ENCODE measurements at regions not wholly inside any gene's neighbourhood (a gene's known extent, or its start where the extent isn't known, plus 50 kb on each side); places are given as distances from the start of the nearest gene placed in this dataset.
"Not testable (repeated sequence)": the region's sequence is repeated elsewhere in the genome, so short reads cannot be mapped to it uniquely, and the experiment has no call there.

DNA sequence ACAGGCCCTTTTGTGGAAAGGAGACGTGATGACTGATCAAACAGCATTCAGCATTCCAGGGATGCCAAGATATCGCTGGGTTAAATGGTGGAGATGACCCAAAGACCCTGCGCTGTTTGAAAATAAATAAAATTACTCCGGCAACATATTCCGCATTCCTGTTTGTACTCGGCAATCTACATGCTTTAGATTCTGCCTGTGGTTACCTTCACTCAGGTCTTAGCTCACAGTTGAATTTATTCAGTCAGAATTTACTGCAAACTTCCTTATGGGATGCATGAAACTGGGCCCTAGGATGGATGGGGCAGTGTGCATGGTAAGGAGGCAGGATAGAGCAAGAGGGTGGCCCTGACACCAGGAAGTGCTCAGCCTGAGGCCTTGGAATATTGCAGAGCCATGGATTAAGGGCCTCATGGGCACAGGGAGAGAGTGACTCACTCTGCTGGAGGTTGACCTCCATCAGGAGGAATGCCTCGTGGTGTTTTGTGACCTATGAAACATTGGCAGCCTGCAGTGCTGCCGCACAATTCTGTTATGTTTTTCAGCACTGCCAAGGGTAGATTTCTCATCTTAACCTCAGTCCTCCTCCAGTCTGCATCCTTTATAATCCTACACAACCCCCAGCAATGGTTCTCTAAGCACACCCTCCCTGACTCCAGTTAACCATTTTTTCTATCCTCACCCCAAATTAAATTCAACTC lies 321.4 kb downstream of the IRS1 start:
- ChIA-PET POLR2A (no interaction called here), CTCF (interaction anchor here (0.7 kb wide), 1 partner anchor 1682 kb away, joined by 3 read pairs; no protein-coding TSS in a partner anchor)
- Mint-ChIP-seq H3K27me3 (peaks cover 2% of the 10 kb centered on the region), H3K9me3 (no peaks in the 10 kb centered on the region), H3K36me3 (ENCODE audit: low read depth) (no peaks in the 10 kb centered on the region), H3K4me3 (no peak overlapping the region), H3K4me1 (no peaks in the 10 kb centered on the region), H3K27ac (no peak overlapping the region)
- no peak for DNase-seq

DNA sequence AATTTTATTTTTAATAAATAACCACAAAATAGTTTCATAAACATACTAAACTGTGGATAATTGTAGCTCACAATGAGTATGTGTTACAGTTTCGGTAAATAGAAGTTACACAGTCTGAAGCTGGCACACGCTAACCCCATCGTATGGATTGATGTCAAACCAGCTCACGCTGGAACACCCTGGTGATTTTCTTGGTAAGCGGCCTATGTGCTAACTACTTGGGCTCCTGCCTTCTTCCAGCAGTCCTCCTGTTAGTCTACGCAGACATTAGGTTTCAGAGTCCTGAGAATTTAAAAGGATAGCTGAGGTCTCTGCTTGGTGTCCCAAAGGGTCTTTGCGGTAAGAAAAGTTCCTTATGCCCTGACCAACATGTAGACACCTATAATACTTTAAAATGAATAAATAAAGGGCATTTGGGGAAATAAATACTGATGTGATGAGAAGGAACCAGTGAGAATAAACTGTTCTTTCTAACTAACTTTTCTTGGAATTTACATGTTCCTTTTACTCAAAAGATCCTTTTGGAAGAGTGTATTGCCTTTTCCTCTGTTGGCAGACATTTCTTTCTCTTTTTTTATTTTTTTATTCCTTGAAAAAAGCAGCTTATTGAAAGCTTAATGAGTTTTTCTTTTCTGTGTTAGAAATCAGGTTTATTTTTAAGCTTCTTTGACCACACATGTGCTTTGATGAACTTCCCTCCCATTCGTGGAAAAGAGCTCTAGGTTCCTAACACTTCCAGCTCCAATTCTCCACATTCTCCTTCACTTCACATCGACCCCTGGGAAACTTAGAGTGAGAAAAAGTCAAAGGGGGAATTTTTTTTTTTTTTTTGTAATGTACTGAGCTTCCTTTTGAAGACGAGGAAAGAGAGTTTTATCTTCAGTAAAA lies 322.2 kb downstream of the IRS1 start:
- POLR2A ChIA-PET = no interaction called here
- no peaks in the 10 kb centered on the region for H3K36me3 Mint-ChIP-seq (ENCODE audit: low read depth)
- CTCF ChIA-PET = interaction anchor here (0.7 kb wide), 2 partner anchors 976 to 1681 kb away, joined by 3 read pairs; no protein-coding TSS in a partner anchor
- no peak overlapping the region for H3K27ac Mint-ChIP-seq
- H3K27me3 Mint-ChIP-seq = no peaks in the 10 kb centered on the region
- no peaks in the 10 kb centered on the region for H3K9me3 Mint-ChIP-seq
- no peak overlapping the region for H3K4me3 Mint-ChIP-seq
- DNase-seq = no peak
- H3K4me1 Mint-ChIP-seq = no peaks in the 10 kb centered on the region

DNA sequence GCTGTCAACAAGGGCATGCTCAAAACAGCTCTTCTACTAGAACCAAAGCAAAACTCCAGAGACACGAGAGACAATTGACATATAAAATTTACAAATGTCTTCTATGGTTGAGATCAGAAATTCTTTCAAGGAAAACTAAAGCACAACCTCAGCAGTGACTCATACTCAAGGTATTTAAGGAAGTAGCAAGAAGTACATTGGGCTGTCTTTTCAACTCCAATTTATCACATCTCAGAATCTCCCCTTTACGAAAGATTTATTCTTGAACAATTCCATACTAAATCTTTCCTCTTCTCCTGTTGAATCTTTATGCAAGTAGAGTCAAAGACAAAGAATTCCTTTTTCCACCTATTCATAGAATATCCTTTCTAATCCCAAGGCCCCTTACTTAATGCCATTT lies 324.0 kb downstream of the IRS1 start:
- Mint-ChIP-seq H3K4me1 (no peaks in the 10 kb centered on the region), H3K27me3 (no peaks in the 10 kb centered on the region), H3K9me3 (no peaks in the 10 kb centered on the region), H3K4me3 (no peak overlapping the region), H3K36me3 (ENCODE audit: low read depth) (no peaks in the 10 kb centered on the region), H3K27ac (no peak overlapping the region)
- ChIA-PET POLR2A (no interaction called here), CTCF (no interaction called here)
- no peak for DNase-seq

DNA sequence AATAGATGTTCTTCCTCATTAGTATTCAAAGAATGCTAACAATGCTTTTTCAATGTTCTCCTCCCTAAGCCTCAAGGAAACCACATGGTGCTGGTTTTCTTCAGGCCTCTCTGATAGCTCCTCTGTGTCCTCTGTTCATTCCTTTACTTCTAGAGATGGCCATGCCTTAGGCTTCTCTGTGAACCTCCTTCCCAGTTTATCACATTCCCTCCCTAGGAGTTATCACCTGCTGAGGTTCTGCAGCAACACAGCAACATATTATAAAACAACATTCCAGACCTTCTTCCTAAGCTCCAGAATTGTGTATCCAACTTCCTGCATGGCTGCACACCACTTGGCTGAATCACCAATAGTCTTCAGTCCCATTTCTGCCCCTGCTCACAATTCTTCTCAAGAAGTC lies 325.5 kb downstream of the IRS1 start:
- CTCF ChIA-PET = no interaction called here
- H3K4me3 Mint-ChIP-seq = no peak overlapping the region
- DNase-seq = no peak
- H3K4me1 Mint-ChIP-seq = no peaks in the 10 kb centered on the region
- POLR2A ChIA-PET = no interaction called here
- H3K27me3 Mint-ChIP-seq = no peaks in the 10 kb centered on the region
- no peaks in the 10 kb centered on the region for H3K36me3 Mint-ChIP-seq (ENCODE audit: low read depth)
- no peak overlapping the region for H3K27ac Mint-ChIP-seq
- no peaks in the 10 kb centered on the region for H3K9me3 Mint-ChIP-seq

DNA sequence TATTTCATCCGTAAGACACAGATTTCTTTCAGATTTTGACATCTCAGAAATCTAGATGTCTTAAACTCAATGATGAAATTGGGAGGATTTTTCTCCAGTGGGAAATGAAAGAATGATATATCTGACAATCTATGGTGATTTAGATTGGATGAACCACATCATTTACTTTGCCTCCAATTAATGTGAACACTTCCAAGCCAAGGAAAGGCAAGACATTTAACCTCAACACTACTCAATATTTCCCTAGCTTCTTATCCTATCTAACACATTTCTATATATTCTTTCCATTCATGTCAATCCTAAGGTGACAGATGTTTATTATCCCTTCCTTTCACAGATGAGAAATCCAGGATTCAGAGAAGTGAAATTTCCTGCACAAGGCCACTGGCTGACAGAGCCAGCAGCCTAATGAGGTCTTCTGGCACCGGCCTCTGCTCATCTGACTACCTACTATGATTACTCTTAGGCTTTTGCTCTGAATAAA lies 327.6 kb downstream of the IRS1 start:
- POLR2A ChIA-PET = no interaction called here
- no peaks in the 10 kb centered on the region for H3K27me3 Mint-ChIP-seq
- CTCF ChIA-PET = interaction anchor here (0.7 to 1.1 kb wide), 2 partner anchors 14 to 1884 kb away, joined by 3 to 4 read pairs; no protein-coding TSS in a partner anchor
- no peaks in the 10 kb centered on the region for H3K4me1 Mint-ChIP-seq
- no peak overlapping the region for H3K27ac Mint-ChIP-seq
- DNase-seq = no peak
- no peaks in the 10 kb centered on the region for H3K36me3 Mint-ChIP-seq (ENCODE audit: low read depth)
- H3K4me3 Mint-ChIP-seq = no peak overlapping the region
- H3K9me3 Mint-ChIP-seq = no peaks in the 10 kb centered on the region

DNA sequence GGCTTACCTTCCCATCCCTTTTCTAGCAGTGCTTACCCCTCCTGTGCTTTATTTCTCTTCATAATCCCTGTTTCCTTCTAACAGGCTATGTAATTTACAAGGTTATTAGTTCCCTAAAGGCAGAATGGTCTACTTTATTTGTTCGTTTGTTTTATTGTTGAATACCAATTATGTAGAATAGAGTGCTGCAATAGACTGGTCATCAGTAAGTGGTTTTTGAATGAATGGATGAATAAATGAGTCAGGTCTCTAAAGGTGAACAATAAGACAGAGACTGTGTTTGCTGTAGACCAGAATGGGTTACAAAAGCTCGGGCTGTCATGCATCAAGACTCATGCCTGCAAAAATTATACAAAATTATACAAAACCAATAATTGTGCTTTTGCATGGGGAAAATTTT lies 332.0 kb downstream of the IRS1 start:
- Mint-ChIP-seq H3K9me3 (no peaks in the 10 kb centered on the region), H3K27me3 (no peaks in the 10 kb centered on the region), H3K4me3 (no peak overlapping the region), H3K27ac (no peak overlapping the region), H3K4me1 (no peaks in the 10 kb centered on the region), H3K36me3 (ENCODE audit: low read depth) (no peaks in the 10 kb centered on the region)
- CTCF ChIA-PET = no interaction called here
- no peak for DNase-seq
- POLR2A ChIA-PET = no interaction called here

DNA sequence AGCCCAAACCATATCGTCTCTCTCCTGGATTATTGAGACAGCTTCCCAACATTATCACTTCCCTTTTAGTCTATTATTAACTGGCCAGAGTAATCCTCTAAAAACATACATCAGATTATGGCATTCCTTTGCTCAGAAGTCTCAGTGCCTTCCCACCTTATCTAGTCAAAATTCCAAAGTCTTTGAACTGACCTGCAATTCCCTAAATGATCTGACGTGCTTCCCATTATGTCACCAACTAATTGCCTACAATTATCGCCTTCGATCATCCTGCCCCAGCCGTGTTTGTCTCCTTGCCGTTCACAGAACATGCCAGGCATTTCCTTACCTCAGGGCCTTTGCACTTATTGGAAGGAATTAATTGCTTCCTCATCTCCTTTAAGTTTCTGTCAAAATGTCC lies 332.4 kb downstream of the IRS1 start:
- H3K4me1 Mint-ChIP-seq = no peaks in the 10 kb centered on the region

DNA sequence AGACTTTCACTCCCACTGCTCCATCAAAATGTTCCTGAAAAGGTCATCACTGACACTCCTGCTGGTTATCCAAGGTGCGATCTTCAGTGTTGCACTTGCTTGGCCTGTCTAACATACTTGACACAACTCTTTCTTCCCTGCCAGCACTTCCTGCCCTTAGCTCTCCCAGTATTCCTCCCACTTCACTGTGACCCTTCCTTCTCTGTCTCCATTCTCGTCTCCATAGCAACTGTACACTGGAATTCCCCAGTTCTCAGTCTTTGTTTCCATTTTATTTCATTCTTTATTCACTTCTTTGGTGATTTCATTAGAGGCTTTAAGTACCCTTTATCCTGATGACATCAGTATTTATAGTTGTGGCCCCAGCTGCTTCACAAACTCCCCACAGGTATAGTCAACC lies 333.0 kb downstream of the IRS1 start:
- Mint-ChIP-seq H3K36me3 (ENCODE audit: low read depth) (no peaks in the 10 kb centered on the region), H3K9me3 (no peaks in the 10 kb centered on the region), H3K27ac (no peak overlapping the region), H3K4me1 (no peaks in the 10 kb centered on the region), H3K27me3 (no peaks in the 10 kb centered on the region), H3K4me3 (no peak overlapping the region)
- DNase-seq = no peak
- CTCF ChIA-PET = no interaction called here
- POLR2A ChIA-PET = no interaction called here

More for the DNA sequence above, 332.4 kb downstream of the IRS1 start:
- DNase-seq = no peak
- ChIA-PET CTCF (no interaction called here), POLR2A (no interaction called here)
- no peaks in the 10 kb centered on the region for H3K36me3 Mint-ChIP-seq (ENCODE audit: low read depth)
- no peak overlapping the region for H3K27ac Mint-ChIP-seq
- no peaks in the 10 kb centered on the region for H3K9me3 Mint-ChIP-seq
- no peaks in the 10 kb centered on the region for H3K27me3 Mint-ChIP-seq
- H3K4me3 Mint-ChIP-seq = no peak overlapping the region

DNA sequence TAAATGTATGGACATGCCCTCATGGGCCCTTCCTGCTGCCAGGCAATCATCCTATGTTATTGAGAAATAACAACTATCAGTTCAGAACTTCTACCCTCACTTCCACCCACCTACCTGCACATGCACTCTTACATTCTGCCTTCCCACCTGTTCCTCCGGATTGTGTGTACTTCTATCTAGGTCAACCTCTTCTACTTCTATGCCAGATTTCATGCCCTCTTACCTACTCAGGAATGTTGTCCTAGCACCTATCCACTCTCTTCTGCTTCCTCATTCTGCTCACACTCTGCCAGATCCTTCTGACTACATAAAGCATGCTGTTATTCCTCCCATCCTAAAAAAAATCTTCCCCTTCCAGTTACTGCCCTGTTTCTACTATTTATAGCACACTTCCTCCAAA lies 333.5 kb downstream of the IRS1 start:
- Mint-ChIP-seq H3K4me1 (no peaks in the 10 kb centered on the region), H3K4me3 (no peak overlapping the region), H3K27me3 (no peaks in the 10 kb centered on the region), H3K36me3 (ENCODE audit: low read depth) (no peaks in the 10 kb centered on the region), H3K27ac (no peak overlapping the region), H3K9me3 (no peaks in the 10 kb centered on the region)
- DNase-seq = no peak
- ChIA-PET CTCF (no interaction called here), POLR2A (no interaction called here)

DNA sequence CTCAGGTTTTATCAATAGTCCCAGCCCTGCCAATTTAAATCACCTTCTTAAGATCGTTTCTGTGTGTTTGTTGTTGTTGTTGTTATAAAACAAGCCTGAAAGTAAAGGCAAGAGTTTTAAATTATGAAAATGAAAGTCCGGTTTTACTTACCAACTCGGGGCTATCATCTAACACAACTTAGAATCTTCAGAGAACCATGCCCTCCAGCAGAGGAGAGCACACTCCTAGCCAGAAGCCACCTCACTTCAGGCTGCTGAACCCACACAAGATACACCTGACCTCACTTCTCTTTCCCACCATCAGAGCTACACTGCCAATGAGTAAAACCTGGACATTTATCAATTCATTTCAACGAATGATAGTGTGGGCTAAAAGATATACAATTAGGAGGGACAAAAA lies 335.2 kb downstream of the IRS1 start:
- no peak for DNase-seq
- H3K27ac Mint-ChIP-seq = no peak overlapping the region
- H3K9me3 Mint-ChIP-seq = no peaks in the 10 kb centered on the region
- H3K4me3 Mint-ChIP-seq = no peak overlapping the region
- ChIA-PET POLR2A (no interaction called here), CTCF (no interaction called here)
- H3K27me3 Mint-ChIP-seq = no peaks in the 10 kb centered on the region
- no peaks in the 10 kb centered on the region for H3K36me3 Mint-ChIP-seq (ENCODE audit: low read depth)
- H3K4me1 Mint-ChIP-seq = no peaks in the 10 kb centered on the region

DNA sequence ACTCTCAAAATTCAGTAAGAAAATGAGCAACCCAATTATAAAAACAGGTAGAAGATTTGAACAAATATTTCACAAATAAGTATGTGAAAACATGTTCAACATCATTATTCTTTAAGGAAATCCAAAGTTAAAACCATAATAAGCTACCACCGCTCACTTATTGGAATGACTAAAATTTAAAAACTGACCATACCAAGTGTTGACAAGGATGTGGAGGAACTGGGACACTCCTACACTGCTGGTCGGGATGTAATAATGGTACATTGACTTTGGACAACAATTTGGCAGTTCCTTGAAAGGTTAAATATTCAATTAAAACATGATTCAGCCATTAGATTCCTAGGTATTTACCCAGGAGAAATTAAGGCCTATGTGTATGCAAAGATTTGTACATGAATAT lies 336.5 kb downstream of the IRS1 start:
- H3K36me3 Mint-ChIP-seq (ENCODE audit: low read depth) = no peaks in the 10 kb centered on the region
- no peak overlapping the region for H3K4me3 Mint-ChIP-seq
- POLR2A ChIA-PET = no interaction called here
- H3K27ac Mint-ChIP-seq = no peak overlapping the region
- H3K4me1 Mint-ChIP-seq = no peaks in the 10 kb centered on the region
- no peak for DNase-seq
- CTCF ChIA-PET = no interaction called here
- H3K9me3 Mint-ChIP-seq = no peaks in the 10 kb centered on the region
- no peaks in the 10 kb centered on the region for H3K27me3 Mint-ChIP-seq

DNA sequence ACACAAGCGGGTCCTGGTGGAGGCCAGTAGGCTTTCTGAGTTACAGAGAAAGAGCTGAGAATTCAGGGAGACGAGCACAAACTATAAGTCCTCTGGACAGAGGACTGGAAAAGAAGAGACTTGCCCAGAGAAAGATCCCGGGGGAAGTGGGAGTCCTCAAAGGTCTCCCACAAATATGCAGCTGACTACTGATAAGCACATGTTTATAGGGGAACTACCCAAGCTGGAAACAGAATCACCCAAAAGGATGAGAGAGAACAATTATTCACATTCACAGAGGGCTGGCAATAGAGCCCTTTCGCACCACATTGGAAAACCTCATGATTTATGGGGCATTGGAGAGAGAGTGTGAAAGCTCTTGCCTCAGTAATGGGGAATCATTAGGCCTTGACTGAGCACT lies 337.6 kb downstream of the IRS1 start:
- no peaks in the 10 kb centered on the region for H3K36me3 Mint-ChIP-seq (ENCODE audit: low read depth)
- CTCF ChIA-PET = no interaction called here
- POLR2A ChIA-PET = no interaction called here
- H3K27ac Mint-ChIP-seq = no peak overlapping the region
- DNase-seq = no peak
- no peaks in the 10 kb centered on the region for H3K27me3 Mint-ChIP-seq
- no peaks in the 10 kb centered on the region for H3K9me3 Mint-ChIP-seq
- no peak overlapping the region for H3K4me3 Mint-ChIP-seq
- H3K4me1 Mint-ChIP-seq = no peaks in the 10 kb centered on the region

DNA sequence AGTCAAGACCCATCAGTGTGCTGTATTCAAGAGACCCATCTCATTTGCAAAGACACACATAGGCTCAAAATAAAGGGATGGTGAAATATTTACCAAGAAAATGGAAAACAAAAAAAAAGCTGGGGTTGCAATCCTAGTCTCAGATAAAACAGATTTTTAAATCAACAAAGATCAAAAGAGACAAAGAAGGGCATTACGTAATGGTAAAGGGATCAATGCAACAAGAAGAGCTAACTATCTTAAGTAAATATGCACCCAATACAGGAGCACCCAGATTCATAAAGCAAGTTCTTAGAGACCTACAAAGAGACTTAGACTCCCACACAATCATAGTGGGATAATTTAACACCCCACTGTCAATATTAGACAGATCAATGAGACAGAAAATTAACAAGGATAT lies 343.5 kb downstream of the IRS1 start:
- H3K9me3 Mint-ChIP-seq; CTCF ChIA-PET; H3K36me3 Mint-ChIP-seq (ENCODE audit: low read depth); H3K4me1 Mint-ChIP-seq; H3K27me3 Mint-ChIP-seq; DNase-seq; H3K4me3 Mint-ChIP-seq; POLR2A ChIA-PET; H3K27ac Mint-ChIP-seq: not testable (repeated sequence)

DNA sequence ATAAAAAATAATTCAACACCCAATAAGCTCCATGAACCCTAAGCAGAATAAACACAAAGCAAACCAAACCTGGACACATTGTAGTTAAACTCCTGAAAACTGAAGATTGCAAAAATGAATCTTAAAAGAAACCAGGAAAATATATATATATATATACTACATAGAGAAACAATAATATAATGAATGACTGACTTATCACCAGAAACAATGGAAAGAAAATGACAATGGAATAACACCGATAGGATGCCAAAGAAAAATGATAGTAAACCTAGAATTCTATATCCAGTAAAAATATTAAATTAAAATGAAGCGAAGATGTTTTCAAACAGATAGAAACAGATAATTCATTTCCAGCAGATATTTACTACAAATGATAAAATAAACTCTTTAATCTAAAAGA lies 346.9 kb downstream of the IRS1 start:
- ChIA-PET CTCF (no interaction called here), POLR2A (no interaction called here)
- no peak overlapping the region for H3K27ac Mint-ChIP-seq
- no peaks in the 10 kb centered on the region for H3K9me3 Mint-ChIP-seq
- peaks cover 4% of the 10 kb centered on the region for H3K27me3 Mint-ChIP-seq
- no peaks in the 10 kb centered on the region for H3K4me1 Mint-ChIP-seq
- H3K36me3 Mint-ChIP-seq (ENCODE audit: low read depth) = no peaks in the 10 kb centered on the region
- no peak for DNase-seq
- H3K4me3 Mint-ChIP-seq = no peak overlapping the region

Measured in activated CD4-positive, alpha-beta T cell treated with anti-CD3 and anti-CD28 coated beads, Interleukin-2, amount 10 ng/mL, durations not matched to agents 7 days and 5 days (primary cell).